ENCODE measurements at regions not wholly inside any gene's neighbourhood (a gene's known extent, or its start where the extent isn't known, plus 50 kb on each side); places are given as distances from the start of the nearest gene placed in this dataset.

GRCh38 chr2:7450833-7451190 lies 533.6 kb downstream of the RNF144A start:
- Histone ChIP-seq H3K27me3 (replicated peaks; ENCODE audit: insufficient read depth) (no peaks in the 10 kb centered on the region), H3K4me2 (ENCODE audit: unreplicated experiment) (no peak overlapping the region), H3K9me3 (ENCODE audit: low read depth) (no peaks in the 10 kb centered on the region), H4K20me1 (ENCODE audit: insufficient read depth) (no peaks in the 10 kb centered on the region), H3K36me3 (ENCODE audit: low read depth) (no peaks in the 10 kb centered on the region), H2AFZ (no peak overlapping the region), H3K9ac (no peak overlapping the region), H3K27ac (no peak overlapping the region), H3K9me2 (ENCODE audit: insufficient read depth) (no peaks in the 10 kb centered on the region), H3K4me1 (ENCODE audit: insufficient read depth) (no peaks in the 10 kb centered on the region; the same call in 1 of the 2 replicates), H3F3A (ENCODE audit: insufficient read depth) (no peaks in the 10 kb centered on the region), H3K79me2 (ENCODE audit: insufficient read depth) (no peaks in the 10 kb centered on the region), H3K4me3 (no peak overlapping the region)
- WGBS, 2 experiments (ENCODE audit: low coverage in 1 of 2, low lambda C conversion rate in 2 of 2, missing lambda C conversion rate in 2 of 2), result 88 to 89% methylated on average over 7 of the region's 7 CpGs
- DNase-seq, result no peak
- TF ChIP-seq EZH2 (IDR thresholded peaks at IDR 0.05; ENCODE audit: insufficient read depth, poor library complexity, severe bottlenecking) (no peak), EZH2phosphoT487 (IDR thresholded peaks at IDR 0.05; ENCODE audit: insufficient read depth, low read depth) (no peak)
- in situ Hi-C loops (cut with MboI), result no loop called here

DNA sequence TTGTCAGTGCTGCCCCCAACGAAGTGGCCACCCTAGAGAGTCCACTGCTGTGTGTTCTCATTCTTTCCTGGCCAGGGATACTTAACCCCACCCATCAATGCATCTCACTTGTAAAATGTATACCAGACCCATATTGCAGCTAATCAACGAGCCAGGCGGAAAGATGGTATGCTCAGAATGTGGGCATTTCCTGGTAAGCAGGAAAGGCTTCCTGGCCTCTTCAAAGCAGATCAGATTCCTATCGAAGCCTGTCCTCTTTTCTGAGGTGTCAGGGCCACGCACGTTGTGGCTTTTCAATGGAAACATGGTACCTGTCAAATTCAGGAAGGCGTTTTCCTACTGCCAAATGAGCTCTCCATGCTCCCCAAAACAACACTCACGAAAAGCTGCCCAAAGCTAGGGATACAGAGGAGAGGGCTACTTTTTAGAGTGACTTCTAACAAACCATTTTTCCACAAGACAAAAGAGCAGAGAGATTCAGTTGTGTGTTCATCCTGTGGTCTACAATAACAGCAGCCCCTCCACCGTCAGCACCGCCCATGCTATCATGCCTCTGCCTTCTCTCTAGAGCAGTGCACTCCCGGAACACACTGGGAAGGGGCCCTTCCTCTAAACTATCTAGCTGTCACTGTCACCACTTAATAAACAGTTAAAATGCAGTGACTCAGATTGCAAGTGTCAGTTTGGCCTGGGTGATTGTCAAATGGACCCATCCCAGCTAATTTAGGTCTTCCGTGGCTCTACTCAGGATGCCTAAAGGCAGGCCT lies 535.1 kb downstream of the RNF144A start:
- Histone ChIP-seq H2AFZ (no peak overlapping the region), H3K27ac (no peak overlapping the region), H3K9me3 (ENCODE audit: low read depth) (no peaks in the 10 kb centered on the region), H3K4me3 (no peak overlapping the region), H3K36me3 (ENCODE audit: low read depth) (no peaks in the 10 kb centered on the region), H3K4me1 (ENCODE audit: insufficient read depth) (no peaks in the 10 kb centered on the region), H3K27me3 (replicated peaks; ENCODE audit: insufficient read depth) (no peaks in the 10 kb centered on the region), H3K4me2 (ENCODE audit: unreplicated experiment) (no peak overlapping the region), H3F3A (ENCODE audit: insufficient read depth) (no peaks in the 10 kb centered on the region), H3K79me2 (ENCODE audit: insufficient read depth) (no peaks in the 10 kb centered on the region), H3K9ac (no peak overlapping the region), H3K9me2 (ENCODE audit: insufficient read depth) (no peaks in the 10 kb centered on the region), H4K20me1 (ENCODE audit: insufficient read depth) (no peaks in the 10 kb centered on the region)
- in situ Hi-C loops (cut with MboI), result no loop called here
- DNase-seq, result no peak
- no peak for TF ChIP-seq EZH2phosphoT487 (IDR thresholded peaks at IDR 0.05; ENCODE audit: insufficient read depth, low read depth)
- TF ChIP-seq EZH2 (IDR thresholded peaks at IDR 0.05; ENCODE audit: insufficient read depth, poor library complexity, severe bottlenecking), result no peak
- WGBS, 2 experiments (ENCODE audit: low coverage in 1 of 2, low lambda C conversion rate in 2 of 2, missing lambda C conversion rate in 2 of 2), result 57 to 66% methylated on average over 12 of the region's 12 CpGs

DNA sequence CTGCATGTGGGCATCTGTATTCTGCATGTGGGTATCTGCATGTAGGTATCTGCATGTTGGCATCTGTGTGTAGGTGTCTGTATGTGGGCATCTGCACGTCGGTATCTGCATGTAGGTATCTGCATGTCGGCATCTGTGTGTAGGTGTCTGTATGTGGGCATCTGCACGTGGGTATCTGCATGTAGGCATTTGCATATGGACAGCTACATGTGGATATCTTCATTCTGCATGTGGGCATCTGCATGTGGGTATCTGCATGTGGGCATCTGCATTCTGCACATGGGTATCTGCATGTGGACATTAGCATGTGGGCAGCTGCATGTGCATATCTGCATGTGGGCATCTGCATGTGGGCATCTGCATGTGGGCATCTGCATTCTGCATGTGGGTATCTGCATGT lies 537.4 kb downstream of the RNF144A start:
- no peaks in the 10 kb centered on the region for H3K9me2 ChIP-seq (ENCODE audit: insufficient read depth)
- no peak overlapping the region for H3K27ac ChIP-seq
- TF ChIP-seq EZH2phosphoT487 (IDR thresholded peaks at IDR 0.05; ENCODE audit: insufficient read depth, low read depth) (no peak), EZH2 (IDR thresholded peaks at IDR 0.05; ENCODE audit: insufficient read depth, poor library complexity, severe bottlenecking) (no peak)
- no peak for DNase-seq
- H3F3A ChIP-seq (ENCODE audit: insufficient read depth), result no peaks in the 10 kb centered on the region
- H3K9ac ChIP-seq, result no peak overlapping the region
- in situ Hi-C loops (cut with MboI), result no loop called here
- WGBS, 2 experiments (ENCODE audit: low coverage in 1 of 2, low lambda C conversion rate in 2 of 2, missing lambda C conversion rate in 2 of 2), result 72 to 79% methylated on average over 4 of the region's 4 CpGs
- H3K9me3 ChIP-seq (ENCODE audit: low read depth), result no peaks in the 10 kb centered on the region
- no peaks in the 10 kb centered on the region for H3K4me1 ChIP-seq (ENCODE audit: insufficient read depth)
- no peak overlapping the region for H2AFZ ChIP-seq
- H3K4me2 ChIP-seq (ENCODE audit: unreplicated experiment), result no peak overlapping the region
- no peak overlapping the region for H3K4me3 ChIP-seq
- H3K27me3 ChIP-seq (replicated peaks; ENCODE audit: insufficient read depth), result no peaks in the 10 kb centered on the region
- H3K36me3 ChIP-seq (ENCODE audit: low read depth), result no peaks in the 10 kb centered on the region
- no peaks in the 10 kb centered on the region for H4K20me1 ChIP-seq (ENCODE audit: insufficient read depth)
- no peaks in the 10 kb centered on the region for H3K79me2 ChIP-seq (ENCODE audit: insufficient read depth)

DNA sequence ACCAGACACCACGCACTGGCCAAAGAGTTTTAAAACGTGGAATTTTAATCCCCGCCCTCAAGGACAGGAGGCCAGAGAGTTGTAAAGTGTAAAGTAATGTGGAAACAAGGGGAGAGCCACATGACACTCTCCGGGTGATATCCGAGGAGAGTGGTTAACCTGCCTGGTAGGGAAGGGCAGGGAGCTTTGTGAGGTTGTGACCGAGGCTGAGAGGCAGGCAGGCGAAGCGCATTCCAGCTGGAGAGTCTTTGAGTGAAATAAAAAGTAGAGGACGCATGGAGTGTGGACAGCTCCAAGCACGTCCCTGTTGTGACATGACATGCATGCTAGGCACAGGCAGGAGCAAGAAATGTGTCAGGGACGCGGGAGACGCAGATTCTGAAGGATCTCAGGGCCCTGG lies 539.5 kb downstream of the RNF144A start:
- WGBS, 2 experiments (ENCODE audit: low coverage in 1 of 2, low lambda C conversion rate in 2 of 2, missing lambda C conversion rate in 2 of 2), result 60 to 61% methylated on average over 13 of the region's 13 CpGs
- H3K4me1 ChIP-seq (ENCODE audit: insufficient read depth), result no peaks in the 10 kb centered on the region

More for the DNA sequence above, 539.5 kb downstream of the RNF144A start:
- Histone ChIP-seq H3K27ac (no peak overlapping the region), H2AFZ (no peak overlapping the region), H3K36me3 (ENCODE audit: low read depth) (no peaks in the 10 kb centered on the region), H3K4me3 (no peak overlapping the region), H3K9ac (no peak overlapping the region), H3K4me2 (ENCODE audit: unreplicated experiment) (no peak overlapping the region), H3F3A (ENCODE audit: insufficient read depth) (no peaks in the 10 kb centered on the region), H3K27me3 (replicated peaks; ENCODE audit: insufficient read depth) (no peaks in the 10 kb centered on the region), H3K9me3 (ENCODE audit: low read depth) (no peaks in the 10 kb centered on the region), H3K9me2 (ENCODE audit: insufficient read depth) (no peaks in the 10 kb centered on the region), H4K20me1 (ENCODE audit: insufficient read depth) (no peaks in the 10 kb centered on the region), H3K79me2 (ENCODE audit: insufficient read depth) (no peaks in the 10 kb centered on the region)
- no peak for DNase-seq
- TF ChIP-seq EZH2phosphoT487 (IDR thresholded peaks at IDR 0.05; ENCODE audit: insufficient read depth, low read depth), result no peak
- TF ChIP-seq EZH2 (IDR thresholded peaks at IDR 0.05; ENCODE audit: insufficient read depth, poor library complexity, severe bottlenecking), result no peak
- in situ Hi-C loops (cut with MboI), result no loop called here

Data from GM23248 (cell line).